ENCODE measurements at regions not wholly inside any gene's neighbourhood (a gene's known extent, or its start where the extent isn't known, plus 50 kb on each side); places are given as distances from the start of the nearest gene placed in this dataset.

GRCh38 chr6:44561832-44562665 lies 174.5 kb downstream of the CDC5L start:
- Histone ChIP-seq H3K36me3 (ENCODE audit: control insufficient read depth, insufficient read depth, low read length) (no peaks in the 10 kb centered on the region), H3K27me3 (ENCODE audit: control insufficient read depth, insufficient read depth, low read length) (no peaks in the 10 kb centered on the region), H3K4me3 (ENCODE audit: low read depth in 2 of 2, low read length in 2 of 2) (no peak overlapping the region), H3K27ac (ENCODE audit: low read length) (no peak overlapping the region), H3K4me1 (ENCODE audit: control insufficient read depth, insufficient read depth, low read length) (no peaks in the 10 kb centered on the region; the same call in 1 of the 2 replicates), H3K9me3 (ENCODE audit: control insufficient read depth, insufficient read depth, low read depth, low read length) (no peaks in the 10 kb centered on the region)
- DNase-seq (ENCODE audit: low read depth, low spot score) (no peak), ATAC-seq (no peak)
- TF ChIP-seq, protein P1, sequence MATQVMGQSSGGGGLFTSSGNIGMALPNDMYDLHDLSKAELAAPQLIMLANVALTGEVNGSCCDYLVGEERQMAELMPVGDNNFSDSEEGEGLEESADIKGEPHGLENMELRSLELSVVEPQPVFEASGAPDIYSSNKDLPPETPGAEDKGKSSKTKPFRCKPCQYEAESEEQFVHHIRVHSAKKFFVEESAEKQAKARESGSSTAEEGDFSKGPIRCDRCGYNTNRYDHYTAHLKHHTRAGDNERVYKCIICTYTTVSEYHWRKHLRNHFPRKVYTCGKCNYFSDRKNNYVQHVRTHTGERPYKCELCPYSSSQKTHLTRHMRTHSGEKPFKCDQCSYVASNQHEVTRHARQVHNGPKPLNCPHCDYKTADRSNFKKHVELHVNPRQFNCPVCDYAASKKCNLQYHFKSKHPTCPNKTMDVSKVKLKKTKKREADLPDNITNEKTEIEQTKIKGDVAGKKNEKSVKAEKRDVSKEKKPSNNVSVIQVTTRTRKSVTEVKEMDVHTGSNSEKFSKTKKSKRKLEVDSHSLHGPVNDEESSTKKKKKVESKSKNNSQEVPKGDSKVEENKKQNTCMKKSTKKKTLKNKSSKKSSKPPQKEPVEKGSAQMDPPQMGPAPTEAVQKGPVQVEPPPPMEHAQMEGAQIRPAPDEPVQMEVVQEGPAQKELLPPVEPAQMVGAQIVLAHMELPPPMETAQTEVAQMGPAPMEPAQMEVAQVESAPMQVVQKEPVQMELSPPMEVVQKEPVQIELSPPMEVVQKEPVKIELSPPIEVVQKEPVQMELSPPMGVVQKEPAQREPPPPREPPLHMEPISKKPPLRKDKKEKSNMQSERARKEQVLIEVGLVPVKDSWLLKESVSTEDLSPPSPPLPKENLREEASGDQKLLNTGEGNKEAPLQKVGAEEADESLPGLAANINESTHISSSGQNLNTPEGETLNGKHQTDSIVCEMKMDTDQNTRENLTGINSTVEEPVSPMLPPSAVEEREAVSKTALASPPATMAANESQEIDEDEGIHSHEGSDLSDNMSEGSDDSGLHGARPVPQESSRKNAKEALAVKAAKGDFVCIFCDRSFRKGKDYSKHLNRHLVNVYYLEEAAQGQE (IDR thresholded peaks at IDR 0.05; ENCODE audit: insufficient read depth in 1 of 2, low read depth in 2 of 2, low read length in 1 of 2) = no peak
- TF ChIP-seq POLR2AphosphoS5 (IDR thresholded peaks at IDR 0.05; ENCODE audit: low read depth, low read length) = no peak
- TF ChIP-seq SIN3A (IDR thresholded peaks at IDR 0.05; ENCODE audit: borderline replicate concordance, insufficient read depth, low read depth, low read length) = no peak
- TF ChIP-seq, protein P2, sequence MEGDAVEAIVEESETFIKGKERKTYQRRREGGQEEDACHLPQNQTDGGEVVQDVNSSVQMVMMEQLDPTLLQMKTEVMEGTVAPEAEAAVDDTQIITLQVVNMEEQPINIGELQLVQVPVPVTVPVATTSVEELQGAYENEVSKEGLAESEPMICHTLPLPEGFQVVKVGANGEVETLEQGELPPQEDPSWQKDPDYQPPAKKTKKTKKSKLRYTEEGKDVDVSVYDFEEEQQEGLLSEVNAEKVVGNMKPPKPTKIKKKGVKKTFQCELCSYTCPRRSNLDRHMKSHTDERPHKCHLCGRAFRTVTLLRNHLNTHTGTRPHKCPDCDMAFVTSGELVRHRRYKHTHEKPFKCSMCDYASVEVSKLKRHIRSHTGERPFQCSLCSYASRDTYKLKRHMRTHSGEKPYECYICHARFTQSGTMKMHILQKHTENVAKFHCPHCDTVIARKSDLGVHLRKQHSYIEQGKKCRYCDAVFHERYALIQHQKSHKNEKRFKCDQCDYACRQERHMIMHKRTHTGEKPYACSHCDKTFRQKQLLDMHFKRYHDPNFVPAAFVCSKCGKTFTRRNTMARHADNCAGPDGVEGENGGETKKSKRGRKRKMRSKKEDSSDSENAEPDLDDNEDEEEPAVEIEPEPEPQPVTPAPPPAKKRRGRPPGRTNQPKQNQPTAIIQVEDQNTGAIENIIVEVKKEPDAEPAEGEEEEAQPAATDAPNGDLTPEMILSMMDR (IDR thresholded peaks at IDR 0.05) = no peak
- TF ChIP-seq TCF7L2 (IDR thresholded peaks at IDR 0.05; ENCODE audit: low read depth, low read length) = no peak
- BruUV-seq (replicated peaks) = no TSS peak
- POLR2A ChIA-PET = no interaction called here
- in situ Hi-C loops (cut with HindIII; ENCODE audit: low pct_unique_long_range_greater_than_20kb, low sequenced_read_pairs) (no loop called here), intact Hi-C loops (cut with micrococcal nuclease; ENCODE audit: unreplicated experiment) (no loop called here)
- CTCF ChIA-PET = no interaction called here

DNA sequence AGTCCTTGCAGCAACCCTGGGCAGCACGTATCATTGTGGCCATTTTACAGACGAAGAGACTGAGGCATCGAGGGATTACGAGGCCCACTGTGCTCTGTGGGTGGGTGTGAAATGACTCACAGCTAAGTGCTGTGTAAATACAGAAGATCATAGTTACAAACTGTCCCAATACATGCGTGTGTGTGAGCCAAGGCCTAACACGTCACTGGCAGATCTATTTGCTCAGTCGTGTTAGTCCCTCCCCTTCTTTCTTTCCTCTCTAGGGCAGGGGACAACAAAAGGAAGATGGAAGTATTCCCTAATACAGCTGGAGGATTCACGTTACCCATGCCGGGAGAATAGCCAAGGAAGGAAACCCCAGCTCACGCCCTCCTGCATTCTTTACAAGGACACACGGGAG lies 175.9 kb downstream of the CDC5L start:
- Histone ChIP-seq H3K27ac (ENCODE audit: low read length) (no peak overlapping the region), H3K27me3 (ENCODE audit: control insufficient read depth, insufficient read depth, low read length) (no peaks in the 10 kb centered on the region), H3K9me3 (ENCODE audit: control insufficient read depth, insufficient read depth, low read depth, low read length) (no peaks in the 10 kb centered on the region), H3K4me3 (ENCODE audit: low read depth in 2 of 2, low read length in 2 of 2) (no peak overlapping the region), H3K36me3 (ENCODE audit: control insufficient read depth, insufficient read depth, low read length) (no peaks in the 10 kb centered on the region), H3K4me1 (ENCODE audit: control insufficient read depth, insufficient read depth, low read length) (no peaks in the 10 kb centered on the region; the same call in 1 of the 2 replicates)
- ChIA-PET POLR2A (no interaction called here), CTCF (no interaction called here)
- no TSS peak for BruUV-seq (replicated peaks)
- no peak for DNase-seq (ENCODE audit: low read depth, low spot score)
- TF ChIP-seq SIN3A (IDR thresholded peaks at IDR 0.05; ENCODE audit: borderline replicate concordance, insufficient read depth, low read depth, low read length) (no peak), TCF7L2 (IDR thresholded peaks at IDR 0.05; ENCODE audit: low read depth, low read length) (no peak), POLR2AphosphoS5 (IDR thresholded peaks at IDR 0.05; ENCODE audit: low read depth, low read length) (no peak)
- TF ChIP-seq, protein P1 (IDR thresholded peaks at IDR 0.05; ENCODE audit: insufficient read depth in 1 of 2, low read depth in 2 of 2, low read length in 1 of 2) = no peak
- TF ChIP-seq, protein P2 (IDR thresholded peaks at IDR 0.05) = no peak
- intact Hi-C loops (cut with micrococcal nuclease; ENCODE audit: unreplicated experiment) (no loop called here), in situ Hi-C loops (cut with HindIII; ENCODE audit: low pct_unique_long_range_greater_than_20kb, low sequenced_read_pairs) (no loop called here)
- ATAC-seq = no peak
